GM23338 (cell line): ENCODE measurements at regions not wholly inside any gene's neighbourhood (a gene's known extent, or its start where the extent isn't known, plus 50 kb on each side); places are given as distances from the start of the nearest gene placed in this dataset.

Experiments used
- ATAC-seq: fragments of 200-7000 bp; cut with Tn5 transposase; 3 replicates; pipeline ENCODE4 v1.9.1; 2020
- DNase-seq: peaks from one replicate; pipeline ENCODE4 v3.0.0-alpha.2; 2015; ENCODE audit warnings: low spot score
- H2AFZ ChIP-seq: fragments of 200-600 bp; sonication (generic); 2 replicates; pipeline ENCODE4 v1.8.0; 2016; ENCODE audit warnings: antibody characterized with exemption, mild to moderate bottlenecking, moderate library complexity
- H3F3A ChIP-seq: fragments of 200-600 bp; sonication (generic); replicated peaks from 2 replicates; pipeline ENCODE4 v1.8.0; 2017; ENCODE audit warnings: antibody characterized with exemption, mixed run types, low read depth
- H3K27ac ChIP-seq: fragments of 200-600 bp; sonication (generic); 2 replicates; pipeline ENCODE4 v1.6.1; 2016; ENCODE audit warnings: low read depth
- H3K27me3 ChIP-seq: fragments of 200-600 bp; sonication (generic); 2 replicates; pipeline ENCODE4 v1.8.0; 2016; ENCODE audit warnings: mild to moderate bottlenecking, mixed run types, moderate library complexity; ENCODE audit not compliant: insufficient read depth
- H3K36me3 ChIP-seq: fragments of 200-600 bp; sonication (generic); 2 replicates; pipeline ENCODE4 v1.8.0; 2016; ENCODE audit warnings: mild to moderate bottlenecking; ENCODE audit not compliant: insufficient read depth
- H3K4me1 ChIP-seq: fragments of 200-600 bp; sonication (generic); 2 replicates; pipeline ENCODE4 v1.8.0; 2016; ENCODE audit warnings: mild to moderate bottlenecking, moderate library complexity; ENCODE audit not compliant: insufficient read depth
- H3K4me2 ChIP-seq: fragments of 200-600 bp; sonication (generic); 2 replicates; pipeline ENCODE4 v1.7.1; 2017; ENCODE audit warnings: mixed run types
- H3K4me3 ChIP-seq: fragments of 200-600 bp; sonication (generic); 2 replicates; pipeline ENCODE4 v1.6.1; 2016; ENCODE audit warnings: mixed run types
- H3K79me2 ChIP-seq: fragments of 200-600 bp; sonication (generic); replicated peaks from 2 replicates; pipeline ENCODE4 v1.8.0; 2017; ENCODE audit warnings: mild to moderate bottlenecking; ENCODE audit not compliant: insufficient read depth
- H3K9me2 ChIP-seq: fragments of 200-600 bp; sonication (generic); 2 replicates; pipeline ENCODE4 v1.8.0; 2017; ENCODE audit not compliant: insufficient read depth
- H4K20me1 ChIP-seq: fragments of 200-600 bp; sonication (generic); replicated peaks from 2 replicates; pipeline ENCODE4 v1.8.0; 2017; ENCODE audit warnings: mild to moderate bottlenecking; ENCODE audit not compliant: insufficient read depth
- H3K27ac Mint-ChIP-seq: 2 replicates; pipeline ENCODE4 v1.8.0; 2020; ENCODE audit warnings: inconsistent platforms, mild to moderate bottlenecking, moderate library complexity, mixed read lengths
- H3K27me3 Mint-ChIP-seq: 3 replicates; pipeline ENCODE4 v1.8.0; 2022; ENCODE audit warnings: low read depth, mild to moderate bottlenecking, moderate library complexity, mixed read lengths, inconsistent platforms; ENCODE audit not compliant: insufficient read depth, poor library complexity
- H3K36me3 Mint-ChIP-seq: 3 replicates; pipeline ENCODE4 v1.8.0; 2021; ENCODE audit warnings: low read depth, mild to moderate bottlenecking, inconsistent platforms, moderate library complexity, mixed read lengths
- H3K4me1 Mint-ChIP-seq: 3 replicates; pipeline ENCODE4 v1.8.0; 2020; ENCODE audit warnings: mild to moderate bottlenecking, inconsistent platforms, mixed read lengths
- H3K4me3 Mint-ChIP-seq: 3 replicates; pipeline ENCODE4 v1.8.0; 2021; ENCODE audit warnings: moderate library complexity, mild to moderate bottlenecking, inconsistent platforms, mixed read lengths
- H3K9me3 Mint-ChIP-seq: 3 replicates; pipeline ENCODE4 v1.8.0; 2020; ENCODE audit warnings: moderate library complexity, mild to moderate bottlenecking, inconsistent platforms, mixed read lengths
- CREB1 ChIP-seq: fragments of 250-450 bp; sonication (Bioruptor Pico); IDR thresholded peaks from 2 replicates; pipeline ENCODE4 v1.5.0; 2020; ENCODE audit warnings: low read depth, mild to moderate bottlenecking, moderate library complexity
- EZH2 ChIP-seq: fragments of 200-600 bp; sonication (generic); IDR thresholded peaks from one replicate; pipeline ENCODE4 v1.8.0; 2017; ENCODE audit warnings: antibody characterized with exemption, mild to moderate bottlenecking, low read depth; ENCODE audit not compliant: unreplicated experiment
- JUNB ChIP-seq: IDR thresholded peaks from one replicate; pipeline ENCODE4 v1.6.1; 2016; ENCODE audit warnings: antibody characterized with exemption; ENCODE audit not compliant: unreplicated experiment
- NANOG ChIP-seq: IDR thresholded peaks from 2 replicates; pipeline ENCODE4 v1.6.1; 2016; ENCODE audit warnings: antibody characterized with exemption, borderline replicate concordance
- POLR2AphosphoS5 ChIP-seq: IDR thresholded peaks from 2 replicates; pipeline ENCODE4 v1.6.1; 2016; ENCODE audit warnings: antibody characterized with exemption, low read depth
- REST ChIP-seq: IDR thresholded peaks from one replicate; pipeline ENCODE4 v1.6.1; 2018; ENCODE audit warnings: antibody characterized with exemption; ENCODE audit not compliant: unreplicated experiment
- ZNF114 ChIP-seq: fragments of 250-450 bp; sonication (Bioruptor Pico); IDR thresholded peaks from 2 replicates; pipeline ENCODE4 v1.5.0; 2020; ENCODE audit warnings: mild to moderate bottlenecking, moderate library complexity
- ZNF462 ChIP-seq: fragments of 250-450 bp; sonication (Bioruptor Pico); IDR thresholded peaks from 2 replicates; pipeline ENCODE4 v1.5.0; 2020; ENCODE audit warnings: mild to moderate bottlenecking, moderate library complexity

- TF ChIP-seq ZNF462 (CRISPR knock-in tag) (no peak), JUNB (no peak), NANOG (no peak), CREB1 (CRISPR knock-in tag) (no peak), ZNF114 (CRISPR knock-in tag) (no peak), EZH2 (no peak)
Observed at GRCh38 chr1:82598812-82599211, 798.1 kb downstream of the ADGRL2 start (continued).

- ATAC-seq (no peak), DNase-seq (no peak)
- H4K20me1 ChIP-seq, result no peaks in the 10 kb centered on the region
- Mint-ChIP-seq H3K27ac (no peak overlapping the region), H3K4me1 (peaks cover 20% of the 10 kb centered on the region; the same call in 2 of the 3 replicates), H3K9me3 (no peaks in the 10 kb centered on the region; the same call in 2 of the 3 replicates), H3K27me3 (no peaks in the 10 kb centered on the region), H3K36me3 (no peaks in the 10 kb centered on the region), H3K4me3 (no peak overlapping the region)
- H3K9me2 ChIP-seq, result no peaks in the 10 kb centered on the region
- H3K4me2 ChIP-seq, result no peak overlapping the region
- no peaks in the 10 kb centered on the region for H3K36me3 ChIP-seq
- no peaks in the 10 kb centered on the region for H3K79me2 ChIP-seq
- H2AFZ ChIP-seq, result no peak overlapping the region
- H3K4me3 ChIP-seq, result no peak overlapping the region
- H3K27me3 ChIP-seq, result no peaks in the 10 kb centered on the region
- peaks cover 10% of the 10 kb centered on the region; the same call in 1 of the 2 replicates for H3K4me1 ChIP-seq
- no peaks in the 10 kb centered on the region for H3F3A ChIP-seq
- H3K27ac ChIP-seq, result no peak overlapping the region
- no peak for TF ChIP-seq ZNF114 (CRISPR knock-in tag)
- no peak for TF ChIP-seq CREB1 (CRISPR knock-in tag)
- TF ChIP-seq POLR2AphosphoS5, result no peak
- TF ChIP-seq REST, result no peak
Observed at GRCh38 chr1:82598337-82598736, 797.6 kb downstream of the ADGRL2 start.
